ENCODE measurements at regions not wholly inside any gene's neighbourhood (a gene's known extent, or its start where the extent isn't known, plus 50 kb on each side); places are given as distances from the start of the nearest gene placed in this dataset.

DNA sequence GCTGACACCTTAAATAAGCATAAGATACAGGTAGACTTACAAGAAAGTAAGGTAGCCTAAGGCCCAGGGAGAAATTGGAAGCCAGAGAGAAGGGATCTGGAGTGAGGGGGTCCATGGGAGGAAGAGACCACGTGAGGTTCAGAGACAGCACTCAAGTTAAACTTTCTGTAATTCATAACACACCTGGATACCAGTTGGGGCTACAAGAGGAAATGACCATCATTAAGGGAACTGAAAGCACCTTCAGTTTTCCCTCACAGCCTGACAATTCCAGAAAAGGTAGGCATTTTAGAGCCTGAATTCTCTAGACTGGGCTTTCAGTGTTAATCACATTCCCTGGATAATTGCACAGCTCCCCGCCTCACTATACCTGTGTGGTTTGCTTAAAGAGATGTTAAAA, 355.5 kb downstream of the FBXW7 start:
- TF ChIP-seq POLR2AphosphoS5 (IDR thresholded peaks at IDR 0.05; ENCODE audit: insufficient read depth in 1 of 2, low read depth in 1 of 2), result no peak
- TF ChIP-seq, protein P1, sequence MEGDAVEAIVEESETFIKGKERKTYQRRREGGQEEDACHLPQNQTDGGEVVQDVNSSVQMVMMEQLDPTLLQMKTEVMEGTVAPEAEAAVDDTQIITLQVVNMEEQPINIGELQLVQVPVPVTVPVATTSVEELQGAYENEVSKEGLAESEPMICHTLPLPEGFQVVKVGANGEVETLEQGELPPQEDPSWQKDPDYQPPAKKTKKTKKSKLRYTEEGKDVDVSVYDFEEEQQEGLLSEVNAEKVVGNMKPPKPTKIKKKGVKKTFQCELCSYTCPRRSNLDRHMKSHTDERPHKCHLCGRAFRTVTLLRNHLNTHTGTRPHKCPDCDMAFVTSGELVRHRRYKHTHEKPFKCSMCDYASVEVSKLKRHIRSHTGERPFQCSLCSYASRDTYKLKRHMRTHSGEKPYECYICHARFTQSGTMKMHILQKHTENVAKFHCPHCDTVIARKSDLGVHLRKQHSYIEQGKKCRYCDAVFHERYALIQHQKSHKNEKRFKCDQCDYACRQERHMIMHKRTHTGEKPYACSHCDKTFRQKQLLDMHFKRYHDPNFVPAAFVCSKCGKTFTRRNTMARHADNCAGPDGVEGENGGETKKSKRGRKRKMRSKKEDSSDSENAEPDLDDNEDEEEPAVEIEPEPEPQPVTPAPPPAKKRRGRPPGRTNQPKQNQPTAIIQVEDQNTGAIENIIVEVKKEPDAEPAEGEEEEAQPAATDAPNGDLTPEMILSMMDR (IDR thresholded peaks at IDR 0.05), result no peak

All from vagina (tissue), 2 donors.